Activated T-cell treated with anti-CD3 and anti-CD28 coated beads for 4 hours (primary cell): ENCODE measurements at regions not wholly inside any gene's neighbourhood (a gene's known extent, or its start where the extent isn't known, plus 50 kb on each side); places are given as distances from the start of the nearest gene placed in this dataset.
"Not testable (repeated sequence)": the region's sequence is repeated elsewhere in the genome, so short reads cannot be mapped to it uniquely, and the experiment has no call there.

ENCODE experiments used
- DNase-seq: peaks from one replicate; pipeline ENCODE4 v3.0.0-alpha.2; 2020

DNA sequence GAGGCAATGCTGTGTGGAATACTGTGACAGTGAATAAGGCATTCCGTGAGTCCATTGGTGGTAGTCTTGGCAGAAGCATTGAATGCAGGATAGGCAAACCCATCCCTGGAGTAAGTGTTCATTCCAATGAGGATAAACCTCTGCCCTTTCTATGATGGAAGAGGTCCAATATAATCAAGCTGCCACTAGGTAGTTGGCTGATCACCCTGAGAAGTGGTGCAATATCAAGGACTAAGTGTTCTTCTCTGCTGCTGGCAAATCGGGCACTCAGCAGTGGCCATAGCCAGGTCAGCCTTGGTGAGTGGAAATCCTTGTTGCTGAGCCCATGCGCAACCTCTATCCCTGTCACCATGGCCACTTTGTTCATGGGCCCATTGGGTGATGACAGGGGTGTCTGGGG lies 70.1 kb downstream of the FBXO4 start:
- DNase-seq: no peak

DNA sequence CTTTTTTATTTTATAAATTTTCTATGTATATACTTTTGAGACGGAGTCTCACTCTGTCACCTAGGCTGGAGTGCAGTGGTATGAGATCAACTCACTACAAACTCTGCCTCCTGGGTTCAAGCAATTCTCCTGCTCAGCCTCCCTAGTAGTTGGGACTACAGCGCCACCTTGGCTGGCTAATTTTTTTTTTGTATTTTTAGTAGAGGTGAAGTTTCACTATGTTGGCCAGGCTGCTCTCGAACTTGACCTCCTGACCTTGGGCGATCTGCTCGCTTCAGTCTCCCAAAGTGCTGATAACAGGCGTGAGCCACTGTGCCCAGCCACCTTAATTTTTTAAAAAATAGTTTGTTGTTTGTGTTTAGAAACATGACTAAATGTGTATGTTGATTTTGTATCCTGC lies 76.6 kb downstream of the FBXO4 start:
- DNase-seq: no peak

DNA sequence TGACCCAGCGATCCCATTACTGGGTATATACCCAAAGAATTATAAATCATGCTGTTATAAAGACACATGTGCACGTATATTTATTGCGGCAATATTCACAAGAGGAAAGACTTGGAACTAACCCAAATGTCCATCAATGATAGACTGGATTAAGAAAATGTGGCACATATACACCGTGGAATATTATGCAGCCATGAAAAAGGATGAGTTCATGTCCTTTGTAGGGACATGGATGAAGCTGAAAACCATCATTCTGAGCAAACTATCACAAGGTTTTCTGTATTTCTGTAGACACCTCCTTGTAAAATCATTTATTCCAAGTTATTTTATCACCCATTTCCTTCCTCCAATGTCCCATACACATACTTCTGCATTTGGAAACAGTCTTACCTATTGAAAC lies 78.8 kb downstream of the FBXO4 start:
- not testable (repeated sequence) for DNase-seq

DNA sequence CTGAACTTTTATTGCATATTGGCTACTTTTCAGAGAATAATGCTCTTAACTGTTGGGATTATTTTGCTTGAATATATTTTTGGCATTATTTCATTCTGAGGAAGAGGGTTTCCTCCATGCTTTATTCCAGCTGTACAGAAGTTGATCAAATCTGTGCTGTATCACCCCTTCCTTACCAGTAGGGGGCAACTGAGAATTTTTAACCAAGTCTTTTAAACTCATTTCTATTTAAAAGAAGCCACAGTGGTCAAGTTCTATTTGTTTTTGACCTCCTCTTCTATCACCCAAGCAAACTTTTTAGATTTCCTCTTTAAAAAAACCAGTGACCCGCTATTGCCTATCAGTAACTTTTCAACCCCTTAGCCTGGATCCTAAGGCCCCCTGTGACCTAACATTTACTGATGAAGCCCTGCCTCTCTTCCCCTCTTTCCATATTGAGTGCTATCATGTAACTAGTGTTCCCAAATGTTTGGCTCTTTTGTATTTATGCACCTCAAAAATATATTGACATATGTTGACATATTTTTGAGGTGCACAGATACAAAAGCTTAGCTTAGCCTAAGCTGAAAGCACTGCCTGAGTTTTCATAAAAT lies 80.6 kb downstream of the FBXO4 start:
- no peak for DNase-seq

DNA sequence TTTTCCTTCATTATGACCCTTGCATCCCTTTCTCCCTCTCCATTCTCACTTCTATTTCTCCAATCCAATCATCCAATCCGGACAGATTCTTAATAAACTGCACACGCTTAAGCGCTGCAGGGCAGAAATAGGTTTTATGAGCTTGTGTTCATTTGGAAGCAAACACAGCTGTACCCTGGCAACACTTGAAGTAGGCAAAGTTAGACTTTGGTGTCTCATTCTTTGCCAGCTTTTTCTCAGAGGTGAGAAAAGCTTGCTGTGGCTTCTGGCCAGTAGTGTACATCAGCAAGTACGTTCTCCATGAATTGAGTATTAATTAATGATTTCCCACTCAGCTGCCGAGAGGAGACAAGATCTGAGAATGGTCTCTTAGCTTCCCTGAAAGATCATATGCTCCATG lies 88.5 kb downstream of the FBXO4 start:
- DNase-seq: no peak

DNA sequence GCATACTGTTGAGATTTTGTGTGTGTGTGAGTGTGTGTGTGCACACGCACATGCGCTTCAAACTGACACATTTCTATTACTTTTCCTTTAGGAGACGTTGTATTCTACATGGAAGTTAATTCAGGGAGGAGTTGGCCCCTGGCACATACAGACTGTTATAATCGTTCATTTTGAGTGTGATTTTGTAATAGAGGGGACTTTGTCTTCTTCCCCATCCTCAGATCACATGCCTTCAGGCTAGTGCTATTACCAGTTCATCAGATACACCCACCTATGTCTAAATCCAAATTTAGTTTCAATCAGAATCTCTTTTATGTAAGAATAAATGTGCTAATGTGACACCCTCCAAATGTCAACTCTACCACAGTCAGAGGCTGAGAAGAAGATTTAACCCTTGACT lies 90.2 kb downstream of the FBXO4 start:
- no peak for DNase-seq

DNA sequence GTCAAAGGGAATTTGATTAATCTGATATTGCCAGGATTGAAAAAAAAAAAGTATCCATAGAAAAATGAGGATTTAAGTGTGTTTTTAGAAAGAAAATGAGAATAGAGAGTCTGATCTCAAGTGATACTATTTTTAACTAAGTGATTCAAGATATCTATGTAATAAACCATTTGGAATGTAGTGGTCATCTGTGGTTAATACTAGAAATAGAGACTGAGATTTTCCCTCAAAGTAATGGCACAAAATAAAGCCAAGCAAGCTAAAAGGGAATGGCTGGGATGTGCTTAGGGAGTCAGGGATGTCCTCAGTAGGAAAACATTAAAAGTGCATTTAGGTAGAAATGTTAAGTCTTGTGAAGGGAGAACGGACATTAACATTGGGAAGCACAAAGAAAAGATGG lies 90.6 kb downstream of the FBXO4 start:
- DNase-seq: no peak

DNA sequence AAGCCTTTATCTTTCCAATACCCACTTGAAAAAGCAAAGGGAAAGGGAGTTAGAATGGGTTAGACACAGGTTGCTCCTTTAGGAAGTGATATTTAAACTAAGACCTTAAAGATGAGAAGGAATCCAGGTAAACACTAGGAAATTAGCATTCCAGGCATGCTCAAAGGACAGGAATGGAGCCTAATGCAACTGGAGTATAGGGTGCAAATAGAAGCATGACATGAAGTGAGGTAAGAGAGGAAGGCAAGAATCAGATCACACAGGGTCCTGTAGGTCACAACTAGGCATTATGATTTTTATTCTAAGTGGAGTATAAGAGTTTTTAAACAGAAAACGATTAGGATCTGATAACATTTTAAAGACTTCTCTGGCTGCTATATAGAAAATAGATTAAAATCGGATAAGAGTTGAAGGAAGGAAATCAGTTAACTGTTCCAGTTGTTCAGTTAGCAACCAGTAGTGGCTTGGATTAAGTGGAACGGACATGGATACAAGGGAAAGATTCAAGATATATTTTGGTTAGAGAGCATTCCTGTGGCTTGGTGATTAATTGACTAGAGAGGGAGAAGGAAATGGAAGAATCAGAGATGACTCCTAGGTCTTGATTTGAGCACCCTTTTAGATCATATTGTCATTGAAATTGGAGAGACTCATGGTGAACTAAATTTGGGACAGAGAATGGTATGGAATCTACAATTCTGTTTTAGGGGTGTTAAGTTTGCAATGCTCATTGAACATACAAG lies 95.9 kb downstream of the FBXO4 start:
- DNase-seq: no peak

DNA sequence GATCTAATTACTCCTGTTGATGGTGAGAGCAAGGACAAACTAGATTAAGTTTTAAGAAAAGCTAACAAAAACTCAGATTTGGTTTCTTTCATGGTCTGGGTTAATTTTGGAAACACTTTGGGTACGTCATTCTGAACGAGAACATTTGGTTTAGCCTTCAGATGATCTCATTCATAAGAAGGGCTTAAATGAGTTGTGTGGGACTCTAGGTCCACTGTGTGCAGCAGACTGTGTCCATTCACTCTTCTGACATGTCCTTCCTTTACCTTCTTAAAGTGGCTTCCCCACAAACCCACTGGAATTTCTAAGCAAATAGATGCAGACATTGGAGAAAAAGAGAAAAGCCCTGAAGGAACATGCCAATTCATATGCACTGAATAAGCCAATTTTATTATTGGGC lies 96.8 kb downstream of the FBXO4 start:
- no peak for DNase-seq

DNA sequence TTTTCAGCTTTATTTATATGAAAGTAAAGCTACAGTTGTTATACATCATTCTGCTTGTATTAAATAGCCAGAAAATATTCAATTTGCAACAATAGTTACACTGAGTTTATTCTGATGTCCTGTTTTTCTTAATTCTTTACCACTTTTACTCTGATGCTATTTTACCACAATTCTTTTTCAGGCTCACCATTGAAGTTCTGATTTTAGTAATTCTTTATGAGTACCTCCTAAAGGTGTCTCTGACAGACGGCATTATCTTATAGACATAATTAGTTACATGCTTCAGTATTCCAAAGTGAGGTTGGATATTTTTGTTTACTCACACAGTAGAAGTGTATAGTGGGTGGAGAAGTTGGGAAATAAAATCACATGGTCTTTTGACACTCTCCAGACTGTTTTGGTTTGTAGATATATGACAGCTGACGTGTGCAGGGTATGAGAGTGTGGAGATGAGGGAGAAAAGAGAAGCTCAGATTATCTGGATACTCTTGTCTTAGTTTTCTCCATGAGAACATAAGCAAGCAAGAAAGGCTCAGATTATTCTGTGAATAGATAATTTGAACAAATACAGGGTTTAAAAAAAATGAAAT lies 97.4 kb downstream of the FBXO4 start:
- DNase-seq: no peak

DNA sequence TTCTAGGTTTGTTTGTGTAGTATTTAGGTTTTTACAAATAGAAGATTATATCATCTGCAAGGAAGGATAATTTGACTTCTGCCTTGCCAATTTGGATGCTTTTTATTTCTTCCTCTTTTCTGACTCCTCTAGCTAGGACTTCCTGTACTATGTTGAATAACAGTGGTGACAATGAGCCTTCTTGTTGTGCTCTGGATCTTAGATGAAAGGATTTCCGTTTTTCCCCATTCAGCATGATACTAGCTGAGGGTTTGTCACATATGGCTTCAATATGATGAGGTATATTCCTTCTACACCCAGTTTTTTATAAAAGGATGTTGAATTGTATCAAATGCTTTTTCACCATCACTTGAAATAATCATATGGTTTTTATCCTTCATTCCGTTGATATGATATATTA lies 101.4 kb downstream of the FBXO4 start:
- DNase-seq: no peak

DNA sequence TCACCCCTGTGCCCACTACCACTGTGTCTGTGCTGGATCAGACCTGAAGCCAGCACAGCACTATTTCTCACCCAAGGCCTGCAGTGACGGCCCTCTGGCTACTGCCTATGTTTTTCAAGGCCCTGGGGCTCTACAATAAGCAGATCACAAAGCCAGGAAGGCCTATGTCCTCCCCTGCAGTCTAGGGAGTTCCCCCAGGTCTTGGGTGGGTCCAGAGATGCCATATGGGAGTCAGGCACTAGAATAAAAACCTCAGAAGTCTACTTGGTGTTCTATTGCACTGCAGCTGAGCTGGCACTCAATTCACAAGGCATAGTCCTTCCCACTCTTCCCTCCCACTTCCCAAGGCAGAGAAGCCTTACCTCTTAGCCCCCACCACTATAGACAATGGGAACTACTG lies 107.1 kb downstream of the FBXO4 start:
- no peak for DNase-seq

DNA sequence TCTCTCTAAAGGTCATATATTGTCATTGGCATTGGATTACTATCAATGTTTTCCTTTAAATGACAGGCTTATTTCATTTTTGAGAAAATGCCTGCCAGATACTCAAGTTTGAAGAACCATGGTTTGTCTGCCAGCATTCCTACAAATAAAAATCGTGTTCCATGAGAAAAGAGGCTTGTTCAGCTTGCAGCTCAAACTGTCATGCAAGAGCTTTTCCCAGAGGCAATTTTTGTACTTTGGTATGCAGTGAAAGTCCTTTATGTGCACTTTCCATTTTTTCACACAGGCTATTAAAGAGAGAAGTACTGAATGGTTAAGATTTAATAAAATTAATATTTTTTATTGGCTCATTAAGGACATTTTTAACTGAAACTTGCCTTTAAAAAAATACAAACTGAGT lies 110.4 kb downstream of the FBXO4 start:
- no peak for DNase-seq

DNA sequence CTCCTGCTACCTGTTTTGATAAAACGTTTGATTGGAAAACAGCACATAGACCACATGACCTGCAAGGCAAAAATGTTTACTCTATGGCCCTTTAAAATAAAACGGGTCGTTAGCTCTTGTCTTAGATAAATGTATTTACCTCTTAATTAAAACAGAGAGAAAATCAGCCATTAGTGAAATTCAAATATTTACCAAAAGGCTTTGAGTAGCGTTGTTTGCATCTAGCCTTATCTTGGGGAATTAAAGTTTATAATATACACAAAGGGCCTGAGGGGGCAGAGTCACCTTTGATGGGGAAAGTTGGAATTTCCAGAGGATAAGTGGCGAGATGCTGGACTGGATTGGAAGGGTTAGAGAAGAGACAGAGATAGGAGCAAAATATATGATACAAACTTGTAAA lies 111.3 kb downstream of the FBXO4 start:
- no peak for DNase-seq

DNA sequence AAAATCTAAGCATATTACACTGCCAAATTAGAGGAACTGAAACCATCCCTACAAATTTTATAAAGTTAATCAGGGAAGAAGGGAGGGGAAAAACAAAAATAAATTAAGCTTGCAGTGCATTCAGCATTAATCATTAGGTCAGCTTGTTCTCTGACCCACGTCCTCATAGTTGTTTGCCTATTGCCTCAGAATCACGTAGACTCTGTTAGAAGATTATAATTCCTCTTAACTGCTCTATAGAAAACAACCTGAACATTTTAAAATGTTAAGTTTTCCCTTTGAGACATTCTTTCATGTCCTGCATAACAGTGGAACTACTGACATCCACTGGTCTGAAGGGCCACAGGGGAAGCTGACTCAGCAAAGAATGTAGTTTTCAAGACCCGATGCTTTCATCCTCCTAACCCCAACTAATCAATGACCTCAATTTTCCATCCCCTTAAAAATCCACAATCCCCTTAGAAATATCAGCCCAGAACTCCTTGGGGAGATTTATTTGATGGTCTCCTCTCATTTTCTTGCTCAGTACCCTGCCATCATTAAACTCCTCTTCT lies 112.4 kb downstream of the FBXO4 start:
- no peak for DNase-seq

DNA sequence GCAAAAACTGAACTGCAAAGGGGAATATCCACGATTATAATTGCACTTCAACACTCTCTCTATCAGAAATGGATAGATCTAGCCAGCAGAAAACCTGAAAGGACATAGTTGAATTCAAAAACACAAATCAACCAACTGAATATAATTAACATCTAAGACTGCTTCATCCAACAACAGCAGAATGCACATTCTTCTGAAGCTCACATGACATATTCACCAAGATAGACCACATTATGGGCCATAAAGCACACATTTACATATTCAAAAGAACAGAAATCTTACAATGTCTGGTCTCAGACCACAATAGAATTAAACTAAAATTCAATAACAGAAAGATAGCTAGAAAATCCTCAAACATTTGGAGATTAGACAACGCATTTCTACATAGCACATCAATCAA lies 118.3 kb downstream of the FBXO4 start:
- DNase-seq: no peak

DNA sequence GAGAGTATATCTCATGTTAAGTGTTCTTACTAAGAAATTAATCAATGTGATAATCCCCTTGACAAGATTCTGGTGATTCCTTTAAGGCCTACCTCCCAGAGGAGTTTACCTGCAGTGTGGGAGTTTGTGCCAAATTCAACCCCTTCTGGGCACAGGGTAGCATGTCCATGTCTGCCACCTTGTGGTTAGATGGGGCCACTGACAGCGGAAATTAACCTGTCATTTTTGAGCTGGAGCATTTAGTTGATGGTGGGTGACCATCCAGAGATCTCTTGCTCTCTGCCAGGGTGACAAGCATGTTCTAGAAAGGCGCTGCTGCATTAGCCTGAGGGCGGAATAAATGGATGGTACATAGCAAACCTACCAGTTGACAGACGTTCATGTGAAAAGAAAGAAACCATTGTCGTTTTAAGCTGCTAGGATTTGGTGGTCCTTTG lies 132.2 kb downstream of the FBXO4 start:
- DNase-seq: peak; percentile 28

DNA sequence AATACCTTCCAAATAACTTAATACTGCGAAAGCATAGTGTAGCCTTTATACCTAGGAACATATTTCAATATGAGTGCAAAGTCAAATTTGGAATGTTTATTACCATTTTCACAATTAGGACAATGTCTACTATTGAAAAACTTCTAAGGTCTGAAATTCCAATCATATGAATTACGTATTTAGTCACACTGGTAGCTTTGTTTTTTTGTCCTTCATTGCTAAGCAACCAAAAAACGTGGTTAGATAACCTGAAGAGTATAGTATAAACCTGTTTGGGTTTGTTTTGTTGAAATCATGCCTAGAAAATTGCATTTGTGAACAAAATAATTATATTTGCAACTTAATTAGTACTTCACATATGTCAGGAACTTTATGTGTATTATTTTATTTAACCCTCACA lies 134.2 kb downstream of the FBXO4 start:
- no peak for DNase-seq

DNA sequence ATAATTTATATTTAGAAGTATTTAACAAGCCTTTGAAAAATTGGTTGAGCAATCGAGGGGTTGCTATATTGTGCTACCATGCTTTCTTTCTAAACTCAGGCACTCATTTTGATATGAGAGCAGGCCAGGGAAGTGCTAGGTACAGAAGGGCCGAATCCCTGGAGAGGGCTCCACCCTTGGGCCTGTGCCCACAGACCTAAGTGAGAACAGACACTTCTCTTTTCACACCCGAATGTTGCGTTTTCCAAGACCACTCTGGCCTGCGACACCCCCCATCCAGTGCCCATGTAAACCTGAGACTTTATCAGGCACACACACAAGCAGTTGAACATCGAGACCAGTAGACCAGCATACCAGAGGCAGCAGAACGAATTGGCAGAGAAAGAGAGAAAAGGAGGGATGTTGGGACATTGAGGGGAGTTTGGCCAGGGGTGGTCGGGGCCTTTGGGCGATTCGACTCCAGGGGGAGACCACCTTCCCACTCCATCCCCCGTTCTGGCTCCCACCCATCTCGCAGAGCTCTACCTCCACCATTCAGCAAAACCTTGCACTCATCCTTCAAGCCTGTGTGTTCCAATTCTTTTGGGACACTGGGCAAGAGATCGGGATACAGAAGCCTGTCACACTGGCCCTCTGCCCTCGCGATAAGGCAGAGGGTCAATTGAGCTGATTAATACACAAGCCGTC lies 134.8 kb downstream of the FBXO4 start:
- no peak for DNase-seq

DNA sequence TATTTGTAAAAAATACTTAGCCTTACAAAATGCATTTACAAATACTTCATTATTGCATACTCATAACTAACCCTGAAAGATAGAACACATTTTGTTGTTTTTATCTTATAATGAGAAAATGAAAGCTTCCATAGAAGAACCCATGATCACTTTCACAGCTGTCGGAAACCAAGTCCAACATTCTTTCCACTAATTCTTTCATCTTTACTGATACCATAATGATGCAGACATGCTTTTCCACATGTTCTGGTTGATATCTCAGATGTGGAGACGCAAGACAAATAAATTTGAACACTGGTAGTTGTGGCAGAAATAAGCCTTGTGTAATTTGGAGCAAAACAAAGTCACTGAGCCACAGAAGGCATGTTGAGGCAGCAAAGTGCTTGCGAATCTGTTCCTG lies 136.0 kb downstream of the FBXO4 start:
- DNase-seq: no peak

DNA sequence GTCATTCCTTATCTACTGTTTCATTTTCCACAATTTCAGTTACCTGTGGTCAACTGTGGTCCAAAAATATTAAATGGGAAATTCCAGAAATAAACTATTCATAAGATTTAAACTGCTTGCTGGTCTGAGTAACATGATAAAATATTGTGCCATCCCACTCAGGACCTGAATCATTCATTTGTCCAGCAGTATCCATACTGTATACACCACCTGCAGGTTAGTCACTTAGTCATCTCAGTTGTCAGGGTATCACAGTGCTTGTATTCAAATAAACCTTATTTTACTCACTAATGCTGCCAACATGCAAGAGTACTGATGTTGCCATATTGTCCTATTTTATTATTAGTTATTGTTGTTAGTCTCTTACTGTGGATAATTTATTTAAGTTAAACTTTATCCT lies 139.7 kb downstream of the FBXO4 start:
- no peak for DNase-seq

DNA sequence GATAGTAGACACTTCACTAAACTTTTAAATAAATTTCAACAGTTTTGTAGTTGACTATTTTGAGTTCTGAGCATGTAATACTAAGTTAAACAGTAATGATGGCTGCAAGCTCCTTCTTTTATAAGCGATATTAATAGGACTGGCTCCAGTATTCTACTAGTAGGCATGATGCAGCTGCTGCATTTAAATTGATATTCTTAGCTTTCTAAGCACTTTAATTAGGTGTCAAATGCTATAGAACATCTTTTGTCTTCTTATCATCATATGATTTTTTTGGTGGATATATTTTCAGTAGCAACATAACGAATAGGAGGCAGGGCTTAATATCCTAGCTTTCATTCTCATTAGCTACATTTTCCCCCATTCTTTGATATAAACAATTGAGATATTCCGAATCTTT lies 141.1 kb downstream of the FBXO4 start:
- no peak for DNase-seq

DNA sequence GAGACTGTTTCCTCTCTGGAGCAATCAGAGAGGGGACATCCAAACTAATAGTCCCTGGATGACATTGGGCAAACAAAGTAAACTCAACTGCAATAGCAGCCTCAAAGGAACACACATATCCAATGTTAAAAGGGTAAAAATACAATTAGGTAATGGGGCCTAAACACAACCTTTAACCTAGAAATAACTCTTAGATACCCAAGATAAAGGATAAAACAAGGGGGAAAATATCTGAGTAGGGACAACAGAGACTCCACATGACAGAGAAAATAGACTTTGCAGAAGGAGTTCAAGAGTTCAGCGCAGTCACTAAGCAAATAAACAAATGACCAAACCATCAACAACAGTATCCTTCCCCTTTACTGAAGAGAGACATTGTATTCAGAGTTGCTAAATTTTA lies 149.3 kb downstream of the FBXO4 start:
- no peak for DNase-seq

DNA sequence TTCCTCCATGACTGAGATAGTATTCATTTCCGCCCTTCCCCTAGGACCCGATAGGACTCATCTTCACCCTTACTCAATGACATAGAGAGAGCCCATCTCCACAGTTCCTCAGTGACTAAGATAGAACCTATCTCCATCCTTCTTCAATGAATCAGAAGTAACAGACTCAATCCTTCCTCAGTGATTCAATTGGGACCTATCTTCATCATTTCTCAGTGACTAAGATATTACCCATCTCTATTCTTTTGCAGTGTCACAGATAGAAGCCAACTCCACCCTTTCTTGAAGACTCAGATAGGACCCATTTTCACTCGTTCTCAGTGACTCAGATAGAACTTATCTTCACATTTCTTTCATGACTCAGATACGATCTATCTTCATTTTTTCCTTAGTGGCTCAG lies 164.6 kb downstream of the FBXO4 start:
- DNase-seq: no peak
